NCI-H146 treated with DMSO at 0.1 percent for 48 hours (cell line): ENCODE measurements at regions not wholly inside any gene's neighbourhood (a gene's known extent, or its start where the extent isn't known, plus 50 kb on each side); places are given as distances from the start of the nearest gene placed in this dataset.

Experiments used
- DNase-seq: peaks from one replicate; lab custom pipeline; 2025; ENCODE audit not compliant: unreplicated experiment; lab: John Stamatoyannopoulos, UW

DNA sequence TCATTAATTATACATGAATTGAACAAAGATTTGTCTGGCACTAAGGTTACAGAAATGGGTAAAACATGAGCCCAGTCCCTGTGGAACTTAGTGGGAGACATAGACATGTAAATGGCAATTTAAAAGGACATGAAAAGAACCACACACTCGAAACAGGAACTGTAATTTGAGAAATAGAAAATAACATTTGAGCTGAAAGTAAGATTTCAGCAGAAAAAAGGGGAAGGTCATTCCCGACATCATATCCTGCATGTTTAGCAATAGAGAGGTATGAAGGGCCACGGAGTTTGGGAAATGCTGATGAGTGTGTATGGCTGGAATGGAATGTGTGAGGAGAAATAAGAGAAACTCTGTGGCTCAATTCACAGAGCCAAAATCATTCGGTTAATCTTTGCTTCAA lies 175.4 kb upstream of the AHR start:
- DNase-seq, result no peak

- no peak for DNase-seq
Measured at GRCh38 chr7:17126413-17127268, 171.8 kb upstream of the AHR start.

GRCh38 chr7:17129218-17129617 lies 169.2 kb upstream of the AHR start:
- DNase-seq, result no peak

- peak; percentile 60 for DNase-seq
Measured at GRCh38 chr7:17130281-17131059, 168.0 kb upstream of the AHR start.

DNA sequence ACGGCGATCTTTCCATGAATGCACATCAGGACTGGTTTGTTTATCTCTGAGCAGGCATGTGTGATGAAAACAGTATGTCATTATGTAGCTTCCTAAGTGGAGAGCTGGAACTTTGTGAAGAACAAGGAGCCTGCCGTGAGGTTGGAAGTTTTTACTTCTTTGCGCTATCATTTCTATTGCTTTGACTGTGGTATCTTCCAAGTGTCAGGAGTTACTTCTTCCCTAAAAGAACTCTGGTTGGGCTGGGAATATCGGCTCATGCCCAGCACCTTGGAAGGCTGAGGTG lies 167.4 kb upstream of the AHR start:
- DNase-seq, result no peak

DNA sequence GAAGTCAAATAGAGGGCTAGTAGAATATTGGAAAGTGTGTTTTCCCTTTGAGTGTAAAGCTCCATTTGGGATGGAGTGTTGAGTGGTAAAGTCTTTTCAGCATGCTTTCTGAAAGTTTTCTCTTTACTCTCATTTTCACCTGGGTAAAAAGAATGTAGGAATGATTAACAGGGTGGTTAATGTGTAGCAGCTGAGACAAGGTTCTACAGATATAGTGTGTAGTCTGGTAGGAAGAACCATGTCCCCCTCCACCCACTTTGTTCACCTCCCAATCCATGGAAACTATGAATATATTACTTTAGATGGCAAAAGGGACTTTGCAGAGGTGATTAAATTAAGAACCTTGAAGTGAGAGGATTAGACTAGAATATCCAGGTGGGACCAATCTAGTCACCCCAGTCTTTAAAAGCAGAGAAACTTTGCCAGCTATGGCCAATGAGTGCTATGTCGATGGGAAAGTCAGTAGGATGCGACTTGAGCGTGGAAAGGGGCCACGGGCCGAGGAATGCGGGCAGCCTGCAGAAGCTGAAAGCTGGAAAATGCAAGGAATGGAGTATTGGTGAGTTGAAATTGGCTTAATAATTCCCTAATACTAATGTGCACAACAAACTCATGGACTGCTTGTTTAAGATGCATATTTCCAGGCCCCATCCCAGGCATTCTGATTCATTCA lies 166.3 kb upstream of the AHR start:
- DNase-seq, result no peak

GRCh38 chr7:17132726-17133125 lies 165.7 kb upstream of the AHR start:
- no peak for DNase-seq

DNA sequence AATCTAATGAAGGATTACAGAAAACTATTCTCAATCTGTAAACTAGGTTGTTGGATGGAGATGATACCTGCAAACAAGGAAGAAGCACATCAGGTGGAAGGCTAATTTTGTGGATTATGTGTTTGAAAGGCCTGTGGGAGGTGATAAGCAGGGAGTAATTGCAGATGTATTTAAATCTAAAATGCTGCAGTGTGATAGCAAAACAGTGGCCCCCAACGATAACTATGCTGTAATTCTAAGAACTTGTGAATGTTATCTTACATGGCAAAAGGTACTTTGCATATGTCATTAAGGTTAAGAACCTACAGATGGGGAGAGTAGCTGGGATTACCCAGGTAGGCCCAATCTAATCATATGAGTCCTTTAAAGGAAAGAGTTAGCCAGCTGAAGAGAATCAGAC lies 164.5 kb upstream of the AHR start:
- DNase-seq, result no peak

DNA sequence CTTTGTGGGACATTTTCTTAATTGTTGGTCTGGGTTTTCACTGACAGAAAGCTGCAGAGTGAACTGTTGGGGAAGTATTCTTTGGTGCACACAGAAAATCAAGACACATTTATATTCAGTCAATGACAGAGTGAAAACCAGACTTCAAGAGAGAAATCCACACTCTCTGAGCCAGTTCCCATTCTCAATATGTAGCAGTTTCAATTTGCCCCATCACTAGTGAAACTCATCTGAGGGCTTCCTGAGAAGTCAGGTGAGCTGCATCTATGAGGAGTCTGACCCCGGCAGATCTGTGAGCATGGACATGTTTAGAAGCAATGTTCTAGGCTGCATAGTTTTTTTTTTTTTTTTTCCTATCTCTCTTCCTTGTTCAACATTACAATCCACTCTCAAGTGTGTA lies 163.7 kb upstream of the AHR start:
- no peak for DNase-seq

DNA sequence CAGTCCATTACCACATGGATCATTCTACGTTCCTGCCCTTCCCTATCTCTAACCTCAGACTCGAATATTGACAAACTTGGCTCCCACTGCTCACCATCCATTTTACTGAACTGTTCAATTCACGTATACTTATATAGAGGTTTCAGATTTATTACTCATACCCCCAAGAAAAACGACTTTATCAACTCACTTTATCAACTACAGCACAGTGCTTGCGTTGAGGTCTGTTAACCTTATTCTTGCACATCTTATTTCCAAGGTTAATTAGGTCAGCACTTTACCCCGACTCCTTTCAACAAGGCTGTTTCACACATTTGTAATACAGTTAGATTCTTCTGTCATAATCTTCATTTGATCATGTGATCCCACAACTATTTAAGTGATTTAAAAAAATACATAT lies 162.3 kb upstream of the AHR start:
- DNase-seq, result no peak

GRCh38 chr7:17139081-17139480 lies 159.4 kb upstream of the AHR start:
- DNase-seq, result no peak

GRCh38 chr7:17140406-17140805 lies 158.0 kb upstream of the AHR start:
- peak; percentile 3 for DNase-seq

DNA sequence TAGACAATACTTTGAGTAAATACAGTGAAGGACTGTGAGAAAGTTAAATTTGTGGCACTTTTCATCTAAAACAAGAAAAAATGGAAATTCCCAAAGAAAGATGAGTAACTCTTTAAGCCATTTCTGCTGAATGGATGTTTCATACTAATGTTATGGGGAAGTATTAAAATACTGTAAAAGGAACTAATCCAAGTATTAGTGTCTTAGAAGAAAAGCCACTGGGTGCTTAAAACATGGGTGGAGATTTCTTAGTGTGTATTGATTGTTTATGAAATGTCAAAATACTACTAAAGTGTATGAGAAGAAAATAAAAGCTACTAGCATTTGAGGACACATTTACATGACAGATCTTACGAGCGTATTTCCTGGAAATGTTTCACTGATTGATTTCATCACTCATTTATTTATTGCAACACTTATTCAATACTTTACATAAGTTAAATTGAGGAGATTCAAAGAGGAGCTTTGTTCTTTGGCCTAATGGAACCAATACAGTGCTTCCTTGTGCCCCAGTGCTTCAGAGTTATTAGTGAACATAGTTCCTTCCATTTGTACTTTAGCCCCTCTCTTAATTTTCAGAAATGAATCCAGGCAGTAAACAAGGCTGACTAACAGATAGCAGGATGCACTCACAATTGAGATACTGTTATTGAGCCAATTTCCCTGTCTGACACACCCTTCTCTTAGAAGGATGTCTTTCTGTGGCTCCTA lies 155.5 kb upstream of the AHR start:
- no peak for DNase-seq

DNA sequence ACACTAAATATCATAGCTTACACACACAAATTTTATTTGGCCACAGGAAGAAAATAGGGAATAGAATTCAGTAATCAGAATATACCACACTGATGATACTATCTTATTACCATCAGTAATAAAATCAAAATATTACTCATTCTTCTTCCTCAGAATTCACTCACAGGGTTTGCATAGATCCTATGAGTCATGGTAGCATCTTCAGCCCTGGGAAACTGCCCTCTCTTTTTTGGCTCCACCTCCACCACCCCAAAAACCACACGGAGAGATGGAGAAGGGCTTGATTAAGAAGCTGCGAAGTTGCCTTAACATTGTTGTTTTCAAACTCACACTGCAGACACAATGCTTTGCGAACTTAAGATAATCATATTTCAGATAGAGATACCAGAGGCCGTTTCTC lies 154.1 kb upstream of the AHR start:
- DNase-seq, result no peak

- no peak for DNase-seq
Measured at GRCh38 chr7:17146621-17147020, 151.8 kb upstream of the AHR start.

DNA sequence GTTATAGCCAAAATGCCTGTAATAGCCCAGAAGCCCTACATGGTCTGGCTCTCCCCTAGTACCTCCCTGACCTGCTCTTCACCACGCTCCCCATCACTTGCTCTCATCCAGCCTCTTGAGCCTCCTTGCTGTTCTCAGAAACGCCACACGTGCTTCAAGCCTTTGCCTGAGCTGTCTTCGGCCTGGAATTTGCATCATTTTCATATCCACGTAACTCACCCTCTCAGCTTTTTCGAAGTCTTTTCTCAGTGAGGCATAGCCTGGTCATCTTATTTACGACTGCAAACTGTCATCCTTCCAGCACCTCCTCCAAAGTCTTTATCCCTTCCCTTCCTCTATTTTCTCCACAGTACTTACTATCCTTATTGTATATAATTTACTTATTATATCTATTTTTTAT lies 151.0 kb upstream of the AHR start:
- DNase-seq, result no peak

DNA sequence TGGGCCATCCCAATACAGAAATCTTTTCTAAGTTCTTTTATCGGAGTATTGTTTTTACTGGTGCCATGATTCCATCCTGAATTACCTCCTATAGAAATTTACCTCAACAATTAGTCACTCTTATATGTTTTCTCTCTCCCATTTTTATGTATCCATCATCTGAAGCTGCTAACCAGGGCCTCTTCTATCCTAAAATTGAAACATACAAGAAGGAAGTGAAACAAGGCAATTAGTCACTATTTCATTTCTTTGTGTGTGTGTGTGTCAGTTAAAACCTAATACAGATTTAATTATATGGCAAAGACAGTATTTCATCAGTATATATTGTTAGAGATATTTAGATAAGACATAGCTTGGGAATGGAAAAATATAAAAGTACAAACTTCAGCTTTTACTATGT lies 148.4 kb upstream of the AHR start:
- DNase-seq, result no peak

GRCh38 chr7:17152721-17153120 lies 145.7 kb upstream of the AHR start:
- DNase-seq, result no peak

GRCh38 chr7:17153536-17153935 lies 144.9 kb upstream of the AHR start:
- DNase-seq, result no peak

GRCh38 chr7:17155529-17155928 lies 142.9 kb upstream of the AHR start:
- DNase-seq, result peak; percentile 86

DNA sequence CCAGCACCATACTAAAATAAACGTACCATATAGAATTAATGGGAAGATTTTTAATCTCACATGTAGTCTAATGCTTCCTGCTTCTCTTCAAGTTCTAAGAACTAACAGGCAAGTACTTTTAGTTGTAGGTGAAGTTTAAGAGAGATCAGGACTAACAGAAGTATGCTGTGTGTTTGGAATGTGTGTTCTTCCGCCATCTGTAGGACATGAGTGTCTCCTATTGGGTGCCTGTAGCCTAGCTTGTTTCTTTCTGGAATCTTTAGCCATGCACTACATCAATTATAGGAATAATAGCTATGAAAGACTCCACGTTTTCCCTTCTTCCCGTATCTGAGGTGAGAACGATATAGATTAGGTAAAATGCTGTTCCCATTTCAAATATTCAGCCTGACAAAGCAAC lies 140.2 kb upstream of the AHR start:
- no peak for DNase-seq
